K562 (cell line): ENCODE measurements at regions not wholly inside any gene's neighbourhood (a gene's known extent, or its start where the extent isn't known, plus 50 kb on each side); places are given as distances from the start of the nearest gene placed in this dataset.

ENCODE experiments used
- CCAR2 ChIP-seq: fragments of 200-400 bp; formaldehyde crosslinking; IDR thresholded peaks from 2 replicates; pipeline ENCODE4 v1.6.1; 2017; ENCODE audit warnings: mild to moderate bottlenecking, low read depth, low read length
- EP300 ChIP-seq: IDR thresholded peaks from 2 replicates; pipeline ENCODE4 v1.6.1; 2012; ENCODE audit warnings: low read length, improper control_type of control experiment
- ESRRA ChIP-seq: fragments of 450-650 bp; IDR thresholded peaks from 2 replicates; pipeline ENCODE4 v1.6.1; 2014; ENCODE audit warnings: low read depth, mild to moderate bottlenecking, moderate library complexity, borderline replicate concordance
- ETV5 ChIP-seq: sonication (generic); formaldehyde crosslinking; IDR thresholded peaks from 2 replicates; pipeline ENCODE4 v1.4.0; 2020; ENCODE audit warnings: low read depth, mild to moderate bottlenecking, missing genetic modification reagents
- HNRNPUL1 ChIP-seq: fragments of 200-400 bp; formaldehyde crosslinking; IDR thresholded peaks from 2 replicates; pipeline ENCODE4 v1.6.1; 2017; ENCODE audit warnings: low read length
- SREBF1 ChIP-seq: fragments of 150-350 bp; IDR thresholded peaks from 2 replicates; pipeline ENCODE4 v1.6.1; 2014; ENCODE audit warnings: antibody characterized with exemption, low read depth, low read length, borderline replicate concordance
- TCF7 ChIP-seq: sonication (generic); IDR thresholded peaks from 2 replicates; pipeline ENCODE4 v1.6.1; 2016; ENCODE audit warnings: antibody characterized with exemption, borderline replicate concordance
- YY1 ChIP-seq, 3 experiments: IDR thresholded peaks; 2 replicates each; pipeline ENCODE4 v1.6.1; 2011; ENCODE audit warnings: low read length in 2 of 3, mild to moderate bottlenecking in 2 of 3, moderate library complexity in 2 of 3, borderline replicate concordance in 1 of 3, control low read depth in 1 of 3, low read depth in 1 of 3; ENCODE audit not compliant: insufficient read depth in 3 of 3, insufficient replicate concordance in 2 of 3, control insufficient read depth in 1 of 3, insufficient read length in 1 of 3; ENCODE audit errors: extremely low read depth in 1 of 3
- ZNF143 ChIP-seq: sonication (generic); formaldehyde crosslinking; IDR thresholded peaks from 2 replicates; pipeline ENCODE4 v1.9.0; 2022; ENCODE audit warnings: mild to moderate bottlenecking, missing genetic modification reagents
- ZNF785 ChIP-seq: fragments of 250-450 bp; sonication (Bioruptor Pico); IDR thresholded peaks from 2 replicates; pipeline ENCODE4 v1.4.0; 2020; ENCODE audit warnings: mild to moderate bottlenecking
- TF ChIP-seq, protein P1 (sequence below), 2 experiments: fragments of 450-650 bp; formaldehyde crosslinking in 1 of 2; IDR thresholded peaks; 2 replicates each; pipeline versions ENCODE4 v1.4.0 to v1.6.1; 2014 to 2020; ENCODE audit warnings: mild to moderate bottlenecking in 2 of 2, borderline replicate concordance in 1 of 2, low read depth in 1 of 2
- TF ChIP-seq, protein P2 (sequence below), 3 experiments: IDR thresholded peaks in 2 of 3; conservative IDR thresholded peaks in 1 of 3; 2 replicates each; pipeline ENCODE4 v1.5.1; 2011 to 2012; ENCODE audit warnings: low read length in 3 of 3, mild to moderate bottlenecking in 3 of 3, control low read depth in 2 of 3, improper control_type of control experiment in 1 of 3, inconsistent platforms in 1 of 3, low read depth in 1 of 3, mixed read lengths in 1 of 3, moderate library complexity in 1 of 3; ENCODE audit not compliant: insufficient read depth in 2 of 3

DNA sequence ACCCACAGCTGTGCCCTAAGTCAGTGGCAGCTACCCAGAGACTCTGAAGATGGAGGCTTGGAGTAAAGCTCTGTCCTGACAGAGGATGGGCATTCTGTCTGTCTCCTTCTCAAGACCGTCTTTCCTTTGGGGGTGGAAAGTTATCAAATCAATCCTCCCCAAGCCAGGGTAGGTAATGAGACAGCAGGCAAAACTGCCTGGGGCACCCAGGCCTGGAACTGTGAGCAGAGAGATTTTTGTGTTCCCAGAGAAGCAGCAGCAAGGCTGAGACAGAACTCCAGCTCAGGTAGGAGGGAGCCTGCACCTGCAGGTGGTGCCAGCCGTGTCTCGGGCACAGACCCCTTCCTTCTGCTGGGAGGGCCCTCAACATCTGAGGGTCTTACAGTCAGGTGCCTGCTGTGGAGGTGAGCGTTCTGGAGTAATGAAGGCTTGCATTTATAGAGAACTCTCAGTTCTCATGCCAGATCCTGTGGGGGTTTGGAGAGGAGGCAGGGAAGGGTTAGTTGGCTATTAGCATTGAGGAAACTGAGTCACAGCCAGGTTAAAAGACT, 95.6 kb downstream of the RIPK4 start:
- TF ChIP-seq, protein P1, sequence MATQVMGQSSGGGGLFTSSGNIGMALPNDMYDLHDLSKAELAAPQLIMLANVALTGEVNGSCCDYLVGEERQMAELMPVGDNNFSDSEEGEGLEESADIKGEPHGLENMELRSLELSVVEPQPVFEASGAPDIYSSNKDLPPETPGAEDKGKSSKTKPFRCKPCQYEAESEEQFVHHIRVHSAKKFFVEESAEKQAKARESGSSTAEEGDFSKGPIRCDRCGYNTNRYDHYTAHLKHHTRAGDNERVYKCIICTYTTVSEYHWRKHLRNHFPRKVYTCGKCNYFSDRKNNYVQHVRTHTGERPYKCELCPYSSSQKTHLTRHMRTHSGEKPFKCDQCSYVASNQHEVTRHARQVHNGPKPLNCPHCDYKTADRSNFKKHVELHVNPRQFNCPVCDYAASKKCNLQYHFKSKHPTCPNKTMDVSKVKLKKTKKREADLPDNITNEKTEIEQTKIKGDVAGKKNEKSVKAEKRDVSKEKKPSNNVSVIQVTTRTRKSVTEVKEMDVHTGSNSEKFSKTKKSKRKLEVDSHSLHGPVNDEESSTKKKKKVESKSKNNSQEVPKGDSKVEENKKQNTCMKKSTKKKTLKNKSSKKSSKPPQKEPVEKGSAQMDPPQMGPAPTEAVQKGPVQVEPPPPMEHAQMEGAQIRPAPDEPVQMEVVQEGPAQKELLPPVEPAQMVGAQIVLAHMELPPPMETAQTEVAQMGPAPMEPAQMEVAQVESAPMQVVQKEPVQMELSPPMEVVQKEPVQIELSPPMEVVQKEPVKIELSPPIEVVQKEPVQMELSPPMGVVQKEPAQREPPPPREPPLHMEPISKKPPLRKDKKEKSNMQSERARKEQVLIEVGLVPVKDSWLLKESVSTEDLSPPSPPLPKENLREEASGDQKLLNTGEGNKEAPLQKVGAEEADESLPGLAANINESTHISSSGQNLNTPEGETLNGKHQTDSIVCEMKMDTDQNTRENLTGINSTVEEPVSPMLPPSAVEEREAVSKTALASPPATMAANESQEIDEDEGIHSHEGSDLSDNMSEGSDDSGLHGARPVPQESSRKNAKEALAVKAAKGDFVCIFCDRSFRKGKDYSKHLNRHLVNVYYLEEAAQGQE (IDR thresholded peaks at IDR 0.05; ENCODE audit: borderline replicate concordance), result no peak
- TF ChIP-seq, protein P1 (CRISPR knock-in tag; IDR thresholded peaks at IDR 0.05; ENCODE audit: low read depth), result no peak
- TF ChIP-seq ZNF143 (CRISPR knock-in tag) (no peak), TCF7 (no peak), EP300 (no peak), HNRNPUL1 (no peak), ZNF785 (CRISPR knock-in tag) (no peak), SREBF1 (no peak), ESRRA (no peak), ETV5 (CRISPR knock-in tag) (no peak), YY1 (IDR thresholded peaks at IDR 0.05; ENCODE audit: borderline replicate concordance in 1 of 3, control insufficient read depth in 1 of 3, extremely low read depth in 1 of 3, insufficient read depth in 3 of 3, insufficient read length in 1 of 3, insufficient replicate concordance in 2 of 3, low read depth in 1 of 3, low read length in 2 of 3) (no peak), CCAR2 (no peak)
- TF ChIP-seq, protein P2, sequence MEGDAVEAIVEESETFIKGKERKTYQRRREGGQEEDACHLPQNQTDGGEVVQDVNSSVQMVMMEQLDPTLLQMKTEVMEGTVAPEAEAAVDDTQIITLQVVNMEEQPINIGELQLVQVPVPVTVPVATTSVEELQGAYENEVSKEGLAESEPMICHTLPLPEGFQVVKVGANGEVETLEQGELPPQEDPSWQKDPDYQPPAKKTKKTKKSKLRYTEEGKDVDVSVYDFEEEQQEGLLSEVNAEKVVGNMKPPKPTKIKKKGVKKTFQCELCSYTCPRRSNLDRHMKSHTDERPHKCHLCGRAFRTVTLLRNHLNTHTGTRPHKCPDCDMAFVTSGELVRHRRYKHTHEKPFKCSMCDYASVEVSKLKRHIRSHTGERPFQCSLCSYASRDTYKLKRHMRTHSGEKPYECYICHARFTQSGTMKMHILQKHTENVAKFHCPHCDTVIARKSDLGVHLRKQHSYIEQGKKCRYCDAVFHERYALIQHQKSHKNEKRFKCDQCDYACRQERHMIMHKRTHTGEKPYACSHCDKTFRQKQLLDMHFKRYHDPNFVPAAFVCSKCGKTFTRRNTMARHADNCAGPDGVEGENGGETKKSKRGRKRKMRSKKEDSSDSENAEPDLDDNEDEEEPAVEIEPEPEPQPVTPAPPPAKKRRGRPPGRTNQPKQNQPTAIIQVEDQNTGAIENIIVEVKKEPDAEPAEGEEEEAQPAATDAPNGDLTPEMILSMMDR (IDR thresholded peaks at IDR 0.05 in 2 of 3, conservative IDR thresholded peaks at IDR 0.05 in 1 of 3; ENCODE audit: insufficient read depth in 2 of 3, low read depth in 1 of 3, low read length in 3 of 3), result no peak
